PFSK-1 (cell line): ENCODE measurements at regions not wholly inside any gene's neighbourhood (a gene's known extent, or its start where the extent isn't known, plus 50 kb on each side); places are given as distances from the start of the nearest gene placed in this dataset.

Experiments used
- FOXP2 ChIP-seq: optimal IDR thresholded peaks from 2 replicates; pipeline ENCODE3; 2011; ENCODE audit warnings: borderline replicate concordance, control low read depth, inconsistent platforms; ENCODE audit not compliant: insufficient read depth; ENCODE audit errors: extremely low read length, extremely low read depth
- POLR2AphosphoS5 ChIP-seq: IDR thresholded peaks from 2 replicates; pipeline ENCODE4 v1.6.1; 2012; ENCODE audit warnings: low read depth, mild to moderate bottlenecking, control low read depth, low read length, moderate library complexity
- SIN3A ChIP-seq: IDR thresholded peaks from 2 replicates; pipeline ENCODE4 v1.6.1; 2012; ENCODE audit warnings: mild to moderate bottlenecking, low read length, moderate library complexity, borderline replicate concordance; ENCODE audit not compliant: insufficient read depth
- TAF1 ChIP-seq: IDR thresholded peaks from 2 replicates; pipeline ENCODE4 v1.6.1; 2012; ENCODE audit warnings: low read length, control low read depth, borderline replicate concordance; ENCODE audit not compliant: insufficient read depth
- TF ChIP-seq, protein P1 (sequence below), 2 experiments: IDR thresholded peaks; 2 replicates each; pipeline versions ENCODE4 v1.6.1 to v1.8.0; 2011 to 2012; ENCODE audit warnings: low read depth in 2 of 2, low read length in 2 of 2, control low read depth in 1 of 2, inconsistent platforms in 1 of 2, mild to moderate bottlenecking in 1 of 2, moderate library complexity in 1 of 2; ENCODE audit not compliant: insufficient read depth in 1 of 2

GRCh38 chr12:115426732-115427131, 742.8 kb upstream of the TBX3 start:
- TF ChIP-seq TAF1 (no peak), SIN3A (no peak), POLR2AphosphoS5 (no peak), FOXP2 (no peak)
- TF ChIP-seq, protein P1, sequence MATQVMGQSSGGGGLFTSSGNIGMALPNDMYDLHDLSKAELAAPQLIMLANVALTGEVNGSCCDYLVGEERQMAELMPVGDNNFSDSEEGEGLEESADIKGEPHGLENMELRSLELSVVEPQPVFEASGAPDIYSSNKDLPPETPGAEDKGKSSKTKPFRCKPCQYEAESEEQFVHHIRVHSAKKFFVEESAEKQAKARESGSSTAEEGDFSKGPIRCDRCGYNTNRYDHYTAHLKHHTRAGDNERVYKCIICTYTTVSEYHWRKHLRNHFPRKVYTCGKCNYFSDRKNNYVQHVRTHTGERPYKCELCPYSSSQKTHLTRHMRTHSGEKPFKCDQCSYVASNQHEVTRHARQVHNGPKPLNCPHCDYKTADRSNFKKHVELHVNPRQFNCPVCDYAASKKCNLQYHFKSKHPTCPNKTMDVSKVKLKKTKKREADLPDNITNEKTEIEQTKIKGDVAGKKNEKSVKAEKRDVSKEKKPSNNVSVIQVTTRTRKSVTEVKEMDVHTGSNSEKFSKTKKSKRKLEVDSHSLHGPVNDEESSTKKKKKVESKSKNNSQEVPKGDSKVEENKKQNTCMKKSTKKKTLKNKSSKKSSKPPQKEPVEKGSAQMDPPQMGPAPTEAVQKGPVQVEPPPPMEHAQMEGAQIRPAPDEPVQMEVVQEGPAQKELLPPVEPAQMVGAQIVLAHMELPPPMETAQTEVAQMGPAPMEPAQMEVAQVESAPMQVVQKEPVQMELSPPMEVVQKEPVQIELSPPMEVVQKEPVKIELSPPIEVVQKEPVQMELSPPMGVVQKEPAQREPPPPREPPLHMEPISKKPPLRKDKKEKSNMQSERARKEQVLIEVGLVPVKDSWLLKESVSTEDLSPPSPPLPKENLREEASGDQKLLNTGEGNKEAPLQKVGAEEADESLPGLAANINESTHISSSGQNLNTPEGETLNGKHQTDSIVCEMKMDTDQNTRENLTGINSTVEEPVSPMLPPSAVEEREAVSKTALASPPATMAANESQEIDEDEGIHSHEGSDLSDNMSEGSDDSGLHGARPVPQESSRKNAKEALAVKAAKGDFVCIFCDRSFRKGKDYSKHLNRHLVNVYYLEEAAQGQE (IDR thresholded peaks at IDR 0.05; ENCODE audit: insufficient read depth in 1 of 2, low read depth in 2 of 2, low read length in 2 of 2): no peak

- TF ChIP-seq TAF1 (no peak), FOXP2 (no peak), SIN3A (no peak), POLR2AphosphoS5 (no peak)
- TF ChIP-seq, protein P1 (IDR thresholded peaks at IDR 0.05; ENCODE audit: insufficient read depth in 1 of 2, low read depth in 2 of 2, low read length in 2 of 2): no peak
Observed at GRCh38 chr12:115424003-115424402, 740.0 kb upstream of the TBX3 start.

GRCh38 chr12:115423546-115423987, 739.6 kb upstream of the TBX3 start:
- no peak for TF ChIP-seq FOXP2
- TF ChIP-seq, protein P1 (IDR thresholded peaks at IDR 0.05; ENCODE audit: insufficient read depth in 1 of 2, low read depth in 2 of 2, low read length in 2 of 2): no peak
- TF ChIP-seq SIN3A: no peak
- TF ChIP-seq TAF1: no peak
- no peak for TF ChIP-seq POLR2AphosphoS5

DNA sequence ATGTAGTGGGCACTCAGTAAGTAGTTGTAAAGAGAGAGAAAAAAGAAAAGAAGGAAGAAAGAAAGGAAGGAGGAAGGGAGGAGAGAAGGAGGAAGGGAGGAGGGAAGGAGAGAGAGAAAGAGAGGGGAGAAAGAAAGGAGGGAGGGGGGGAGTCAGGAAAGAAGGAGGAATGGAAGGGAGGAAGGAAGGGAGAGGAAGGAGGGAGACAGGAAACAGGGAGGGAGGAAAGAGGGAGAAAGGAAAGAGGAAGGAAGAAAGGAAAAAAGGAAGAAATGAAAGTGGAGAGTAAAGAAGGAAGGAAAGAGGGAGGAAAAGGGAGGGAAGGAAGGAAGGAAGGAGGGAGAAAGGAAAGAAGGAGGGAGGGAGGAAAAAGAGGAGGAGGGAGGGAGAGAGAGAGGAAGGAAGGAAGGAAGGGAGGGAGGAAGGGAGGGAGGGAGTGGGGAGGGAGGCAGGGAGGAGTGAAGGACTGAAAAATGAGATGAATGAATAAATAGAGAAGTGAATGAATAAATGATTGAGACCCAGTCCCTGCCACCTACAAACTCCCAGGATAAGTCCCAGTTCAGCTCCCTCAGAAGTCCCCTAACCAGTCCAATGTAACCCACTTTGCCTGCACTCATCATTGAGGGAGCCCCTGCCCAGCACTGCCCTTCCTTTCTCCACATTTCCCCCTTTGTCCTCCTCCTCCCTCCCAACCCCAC, 739.0 kb upstream of the TBX3 start:
- TF ChIP-seq POLR2AphosphoS5: no peak
- no peak for TF ChIP-seq TAF1
- no peak for TF ChIP-seq FOXP2
- TF ChIP-seq, protein P1 (IDR thresholded peaks at IDR 0.05; ENCODE audit: insufficient read depth in 1 of 2, low read depth in 2 of 2, low read length in 2 of 2): no peak
- no peak for TF ChIP-seq SIN3A
